ENCODE measurements at regions not wholly inside any gene's neighbourhood (a gene's known extent, or its start where the extent isn't known, plus 50 kb on each side); places are given as distances from the start of the nearest gene placed in this dataset.

DNA sequence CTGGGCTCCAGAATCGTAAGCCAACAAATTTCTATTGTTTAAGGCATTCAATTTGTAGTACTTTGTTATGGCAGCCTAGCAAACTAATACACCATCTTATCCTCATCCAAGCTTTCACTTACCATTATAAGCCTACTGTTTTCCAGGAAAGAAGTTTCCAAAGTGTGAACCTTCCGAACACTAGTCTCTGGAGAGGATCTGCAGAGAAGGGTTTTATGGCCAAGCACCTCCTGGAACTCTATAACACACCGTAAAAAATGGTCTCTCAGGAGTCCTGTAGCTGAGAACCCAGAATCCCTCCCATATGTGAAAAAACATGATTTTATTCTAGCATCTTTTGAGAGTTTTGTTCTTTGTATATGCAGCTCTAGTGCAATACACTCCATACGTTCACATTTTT lies 142.1 kb downstream of the POSTN start:
- TF ChIP-seq, protein P1, sequence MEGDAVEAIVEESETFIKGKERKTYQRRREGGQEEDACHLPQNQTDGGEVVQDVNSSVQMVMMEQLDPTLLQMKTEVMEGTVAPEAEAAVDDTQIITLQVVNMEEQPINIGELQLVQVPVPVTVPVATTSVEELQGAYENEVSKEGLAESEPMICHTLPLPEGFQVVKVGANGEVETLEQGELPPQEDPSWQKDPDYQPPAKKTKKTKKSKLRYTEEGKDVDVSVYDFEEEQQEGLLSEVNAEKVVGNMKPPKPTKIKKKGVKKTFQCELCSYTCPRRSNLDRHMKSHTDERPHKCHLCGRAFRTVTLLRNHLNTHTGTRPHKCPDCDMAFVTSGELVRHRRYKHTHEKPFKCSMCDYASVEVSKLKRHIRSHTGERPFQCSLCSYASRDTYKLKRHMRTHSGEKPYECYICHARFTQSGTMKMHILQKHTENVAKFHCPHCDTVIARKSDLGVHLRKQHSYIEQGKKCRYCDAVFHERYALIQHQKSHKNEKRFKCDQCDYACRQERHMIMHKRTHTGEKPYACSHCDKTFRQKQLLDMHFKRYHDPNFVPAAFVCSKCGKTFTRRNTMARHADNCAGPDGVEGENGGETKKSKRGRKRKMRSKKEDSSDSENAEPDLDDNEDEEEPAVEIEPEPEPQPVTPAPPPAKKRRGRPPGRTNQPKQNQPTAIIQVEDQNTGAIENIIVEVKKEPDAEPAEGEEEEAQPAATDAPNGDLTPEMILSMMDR (IDR thresholded peaks at IDR 0.05; ENCODE audit: low read length): no peak
- no peak for TF ChIP-seq EZH2 (IDR thresholded peaks at IDR 0.05; ENCODE audit: borderline replicate concordance, low read length)
